22Rv1 (cell line): ENCODE measurements at regions not wholly inside any gene's neighbourhood (a gene's known extent, or its start where the extent isn't known, plus 50 kb on each side); places are given as distances from the start of the nearest gene placed in this dataset.
A peak's percentile ranks its signal among the peaks of the same experiment; 100 is the strongest.
"Not testable (repeated sequence)": the region's sequence is repeated elsewhere in the genome, so short reads cannot be mapped to it uniquely, and the experiment has no call there.

ENCODE experiments used
- H3K27ac ChIP-seq: fragments of 450-650 bp; 2 replicates; pipeline ENCODE4 v1.5.1; 2017
- ZFX ChIP-seq: fragments of 450-650 bp; IDR thresholded peaks from 2 replicates; pipeline ENCODE4 v1.6.1; 2017; ENCODE audit warnings: antibody characterized with exemption, borderline replicate concordance
- TF ChIP-seq, protein P1 (sequence below): fragments of 450-650 bp; IDR thresholded peaks from 2 replicates; pipeline ENCODE4 v1.5.1; 2017; ENCODE audit warnings: mild to moderate bottlenecking

DNA sequence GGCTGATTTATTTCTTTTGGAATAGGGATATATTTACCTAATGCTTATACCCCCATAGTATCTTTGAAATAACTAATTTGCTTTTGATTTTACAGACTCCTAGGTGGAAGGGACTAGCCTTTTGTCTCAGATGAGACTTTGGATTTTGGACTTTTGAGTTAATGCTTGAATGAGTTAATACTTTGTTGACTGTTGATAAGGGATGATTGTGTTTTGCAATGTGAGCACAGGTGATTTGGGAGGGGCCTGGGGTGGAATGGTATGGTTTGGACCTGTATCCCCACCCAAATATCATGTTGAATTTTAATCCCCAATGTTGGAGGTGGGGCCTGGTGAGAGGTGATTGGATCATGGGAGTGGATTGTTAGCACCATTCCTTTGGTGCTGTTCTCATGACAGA is 117.4 kb upstream of the ZC4H2 start:
- TF ChIP-seq, protein P1, sequence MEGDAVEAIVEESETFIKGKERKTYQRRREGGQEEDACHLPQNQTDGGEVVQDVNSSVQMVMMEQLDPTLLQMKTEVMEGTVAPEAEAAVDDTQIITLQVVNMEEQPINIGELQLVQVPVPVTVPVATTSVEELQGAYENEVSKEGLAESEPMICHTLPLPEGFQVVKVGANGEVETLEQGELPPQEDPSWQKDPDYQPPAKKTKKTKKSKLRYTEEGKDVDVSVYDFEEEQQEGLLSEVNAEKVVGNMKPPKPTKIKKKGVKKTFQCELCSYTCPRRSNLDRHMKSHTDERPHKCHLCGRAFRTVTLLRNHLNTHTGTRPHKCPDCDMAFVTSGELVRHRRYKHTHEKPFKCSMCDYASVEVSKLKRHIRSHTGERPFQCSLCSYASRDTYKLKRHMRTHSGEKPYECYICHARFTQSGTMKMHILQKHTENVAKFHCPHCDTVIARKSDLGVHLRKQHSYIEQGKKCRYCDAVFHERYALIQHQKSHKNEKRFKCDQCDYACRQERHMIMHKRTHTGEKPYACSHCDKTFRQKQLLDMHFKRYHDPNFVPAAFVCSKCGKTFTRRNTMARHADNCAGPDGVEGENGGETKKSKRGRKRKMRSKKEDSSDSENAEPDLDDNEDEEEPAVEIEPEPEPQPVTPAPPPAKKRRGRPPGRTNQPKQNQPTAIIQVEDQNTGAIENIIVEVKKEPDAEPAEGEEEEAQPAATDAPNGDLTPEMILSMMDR = no peak
- TF ChIP-seq ZFX = no peak
- no peak overlapping the region for H3K27ac ChIP-seq

DNA sequence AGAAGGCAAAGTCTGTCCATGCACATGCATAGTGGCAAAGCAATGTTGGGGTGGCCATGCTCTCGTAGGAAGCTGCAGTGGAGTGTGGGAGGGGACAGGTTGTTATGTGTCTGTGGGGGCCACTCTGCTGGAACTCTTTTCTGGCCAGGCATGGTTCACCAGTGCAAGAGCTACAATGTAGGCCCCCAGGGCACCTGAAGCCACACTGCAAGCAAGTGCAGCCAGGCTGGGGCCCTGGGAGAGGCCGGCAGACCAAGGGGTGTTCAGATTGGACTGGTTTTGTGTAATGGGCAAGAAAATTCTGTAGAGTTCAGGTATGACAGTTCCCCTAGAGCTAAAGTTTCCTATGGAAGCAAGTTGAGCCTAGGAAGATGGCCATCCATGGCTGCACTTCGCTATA is 97.0 kb upstream of the ZC4H2 start:
- TF ChIP-seq, protein P1 = no peak
- no peak overlapping the region for H3K27ac ChIP-seq

GRCh38 chrX:65072590-65072989 is 96.3 kb upstream of the ZC4H2 start:
- H3K27ac ChIP-seq = no peak overlapping the region
- TF ChIP-seq, protein P1 = no peak
- no peak for TF ChIP-seq ZFX

DNA sequence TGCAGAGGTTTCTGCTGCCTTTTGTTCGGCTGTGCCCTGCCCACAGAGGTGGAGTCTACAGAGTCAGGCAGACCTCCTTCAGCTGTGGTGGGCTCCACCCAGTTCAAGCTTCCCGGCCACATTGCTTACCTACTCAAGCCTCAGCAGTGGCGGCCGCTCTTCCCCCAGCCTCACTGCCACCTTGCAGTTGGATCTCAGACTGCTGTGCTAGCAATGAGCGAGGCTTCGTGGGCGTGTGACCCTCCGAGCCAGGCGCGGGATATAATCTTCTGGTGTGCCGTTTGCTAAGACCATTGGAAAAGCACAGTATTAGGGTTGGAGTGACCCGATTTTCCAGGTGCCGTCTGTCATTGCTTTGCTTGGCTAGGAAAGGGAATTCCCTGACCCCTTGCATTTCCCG is 82.4 kb upstream of the ZC4H2 start:
- not testable (repeated sequence) for H3K27ac ChIP-seq

DNA sequence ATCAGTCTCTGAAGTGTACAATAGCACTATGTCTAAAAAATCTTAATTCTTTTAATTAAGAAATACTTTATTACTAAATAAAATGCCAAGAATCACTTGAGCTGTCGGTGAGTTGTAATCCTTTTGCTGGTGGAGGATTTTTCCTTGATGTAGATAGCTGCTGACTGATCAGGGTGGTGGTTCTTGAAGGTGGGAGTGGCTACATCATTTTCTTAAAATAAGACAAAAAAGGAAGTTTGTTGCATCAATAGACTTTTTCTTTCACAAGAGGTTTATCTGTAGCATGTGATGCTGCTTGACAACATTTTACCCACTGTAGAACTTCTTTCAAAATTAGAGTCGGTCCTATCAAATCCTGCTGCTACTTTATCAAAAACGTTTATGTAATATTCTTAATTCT is 68.8 kb upstream of the ZC4H2 start:
- TF ChIP-seq, protein P1 = no peak
- TF ChIP-seq ZFX = no peak
- H3K27ac ChIP-seq = no peak overlapping the region

DNA sequence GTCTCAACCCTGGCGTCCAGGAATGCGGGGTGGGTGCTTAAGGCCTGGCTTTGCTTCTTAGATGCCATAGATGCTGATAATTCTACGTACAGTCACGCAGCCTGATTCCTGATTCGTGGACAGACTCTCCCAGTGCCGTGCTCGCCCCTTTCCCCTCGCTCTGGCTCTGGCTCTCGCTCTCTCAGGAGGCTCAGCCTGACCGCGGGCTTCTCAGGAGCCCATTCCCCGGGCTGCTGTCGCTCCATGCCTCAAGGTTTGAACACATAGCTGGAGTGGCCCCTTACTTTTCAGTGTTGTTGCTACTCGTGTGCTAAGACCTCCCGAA is 59.2 kb upstream of the ZC4H2 start:
- H3K27ac ChIP-seq = peak overlapping the region; percentile 76
- no peak for TF ChIP-seq ZFX
- TF ChIP-seq, protein P1 = no peak

DNA sequence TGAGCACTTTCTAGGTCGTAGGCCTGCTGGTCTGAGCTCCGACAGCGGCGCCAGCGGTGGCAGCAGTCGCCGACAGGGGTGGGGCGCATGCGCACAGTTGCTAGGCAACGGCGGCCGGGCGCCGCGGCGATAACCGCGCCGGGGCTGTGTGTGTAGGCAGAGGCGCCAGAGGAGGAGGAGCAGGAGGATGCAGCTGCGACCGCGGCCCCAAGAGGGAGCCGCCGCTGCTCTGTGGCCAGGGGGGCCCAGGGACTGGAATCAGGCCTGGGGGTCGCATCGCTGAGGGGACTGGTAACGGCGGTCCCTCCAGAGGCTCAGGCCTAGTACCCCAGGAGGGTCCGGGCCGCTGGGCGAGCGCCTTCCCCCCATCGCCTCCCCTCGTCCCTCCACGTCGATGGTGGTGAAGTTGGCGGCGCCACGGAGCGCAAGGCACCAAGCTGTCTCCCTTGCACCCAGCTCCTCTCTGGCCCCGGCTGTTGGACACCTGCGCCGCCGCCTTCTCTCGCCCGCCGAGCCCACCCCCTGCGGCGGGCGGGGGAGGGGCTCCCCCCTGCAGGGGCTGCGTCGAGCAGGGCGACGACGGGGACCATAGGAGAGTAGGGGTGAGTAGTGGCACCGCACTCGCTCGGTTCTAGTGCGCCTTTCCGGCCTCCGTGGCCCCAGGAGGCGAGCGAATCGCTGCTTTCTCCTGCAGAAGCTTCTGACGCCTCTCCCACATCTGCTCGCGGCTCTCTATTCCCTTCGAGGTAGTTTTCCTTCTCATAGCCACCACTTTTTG is 58.6 kb upstream of the ZC4H2 start, which contains the start of gene ZC3H12B:
Gene ZC3H12B, plus strand, starts transcription at position 159 of the 778 bp plus-strand sequence.
- H3K27ac ChIP-seq = peak within 1 kb of the TSS; percentile 76
- TF ChIP-seq, protein P1 = peak; percentile 57
- TF ChIP-seq ZFX = no peak

DNA sequence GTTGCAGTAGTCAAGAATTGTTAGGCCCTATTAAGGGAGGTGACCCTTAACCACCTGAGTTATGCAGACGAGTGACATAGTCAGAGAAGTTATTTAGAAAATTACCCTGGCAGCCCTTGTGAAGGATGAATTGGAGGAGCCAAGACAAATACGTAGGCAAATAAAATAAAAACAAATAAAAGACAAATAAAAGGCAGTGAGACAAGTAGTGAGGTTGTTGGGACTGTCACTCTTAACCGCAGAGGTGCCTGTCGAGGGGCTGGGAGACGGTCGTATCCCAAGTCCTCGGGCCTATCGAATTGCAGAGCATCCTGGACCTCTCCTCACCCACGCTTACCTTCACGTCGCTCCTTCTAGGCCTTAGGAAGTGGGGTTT is 58.0 kb upstream of the ZC4H2 start:
- TF ChIP-seq, protein P1 = no peak
- TF ChIP-seq ZFX = no peak
- peak overlapping the region; percentile 76 for H3K27ac ChIP-seq
